ENCODE measurements at regions not wholly inside any gene's neighbourhood (a gene's known extent, or its start where the extent isn't known, plus 50 kb on each side); places are given as distances from the start of the nearest gene placed in this dataset.

DNA sequence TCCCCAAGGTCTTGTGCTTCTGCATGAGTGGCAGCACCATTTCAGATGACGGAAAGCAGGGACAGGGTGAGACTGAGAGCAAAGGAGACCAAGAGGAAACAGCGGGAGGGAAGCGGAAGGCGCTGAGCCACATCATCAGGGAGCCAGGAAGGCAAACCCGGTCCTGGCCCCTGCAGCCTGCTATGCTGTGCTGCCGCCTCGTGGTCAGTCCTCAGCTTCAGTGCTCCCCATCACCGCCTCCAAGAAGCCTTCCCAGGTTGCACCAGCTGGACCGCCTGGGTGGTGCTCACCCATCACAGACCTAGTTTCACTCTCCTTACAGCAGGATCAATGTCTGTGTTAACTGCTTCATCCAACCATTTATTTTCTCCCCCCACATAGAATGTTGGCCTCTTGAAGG, 73.0 kb upstream of the PHF21B start:
- peaks cover 9% of the 10 kb centered on the region for H3K27me3 ChIP-seq (ENCODE audit: control insufficient read depth, insufficient read depth, low read length)
- TF ChIP-seq, protein P1, sequence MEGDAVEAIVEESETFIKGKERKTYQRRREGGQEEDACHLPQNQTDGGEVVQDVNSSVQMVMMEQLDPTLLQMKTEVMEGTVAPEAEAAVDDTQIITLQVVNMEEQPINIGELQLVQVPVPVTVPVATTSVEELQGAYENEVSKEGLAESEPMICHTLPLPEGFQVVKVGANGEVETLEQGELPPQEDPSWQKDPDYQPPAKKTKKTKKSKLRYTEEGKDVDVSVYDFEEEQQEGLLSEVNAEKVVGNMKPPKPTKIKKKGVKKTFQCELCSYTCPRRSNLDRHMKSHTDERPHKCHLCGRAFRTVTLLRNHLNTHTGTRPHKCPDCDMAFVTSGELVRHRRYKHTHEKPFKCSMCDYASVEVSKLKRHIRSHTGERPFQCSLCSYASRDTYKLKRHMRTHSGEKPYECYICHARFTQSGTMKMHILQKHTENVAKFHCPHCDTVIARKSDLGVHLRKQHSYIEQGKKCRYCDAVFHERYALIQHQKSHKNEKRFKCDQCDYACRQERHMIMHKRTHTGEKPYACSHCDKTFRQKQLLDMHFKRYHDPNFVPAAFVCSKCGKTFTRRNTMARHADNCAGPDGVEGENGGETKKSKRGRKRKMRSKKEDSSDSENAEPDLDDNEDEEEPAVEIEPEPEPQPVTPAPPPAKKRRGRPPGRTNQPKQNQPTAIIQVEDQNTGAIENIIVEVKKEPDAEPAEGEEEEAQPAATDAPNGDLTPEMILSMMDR (IDR thresholded peaks at IDR 0.05; ENCODE audit: insufficient read depth, low read depth, low read length), result peak; percentile 27; the same call in 1 of the 2 replicates
- ChIA-PET POLR2A (no interaction called here), CTCF (interaction anchor here (1.6 to 3.5 kb wide), 3 partner anchors 13 to 108 kb away, joined by 3 to 11 read pairs (median 11); no protein-coding TSS in a partner anchor)
- no peaks in the 10 kb centered on the region for H3K36me3 ChIP-seq (ENCODE audit: control insufficient read depth, insufficient read depth, low read length)
- H3K4me3 ChIP-seq (ENCODE audit: low read depth, low read length), result no peak overlapping the region
- no peak for DNase-seq (ENCODE audit: low read depth)

DNA sequence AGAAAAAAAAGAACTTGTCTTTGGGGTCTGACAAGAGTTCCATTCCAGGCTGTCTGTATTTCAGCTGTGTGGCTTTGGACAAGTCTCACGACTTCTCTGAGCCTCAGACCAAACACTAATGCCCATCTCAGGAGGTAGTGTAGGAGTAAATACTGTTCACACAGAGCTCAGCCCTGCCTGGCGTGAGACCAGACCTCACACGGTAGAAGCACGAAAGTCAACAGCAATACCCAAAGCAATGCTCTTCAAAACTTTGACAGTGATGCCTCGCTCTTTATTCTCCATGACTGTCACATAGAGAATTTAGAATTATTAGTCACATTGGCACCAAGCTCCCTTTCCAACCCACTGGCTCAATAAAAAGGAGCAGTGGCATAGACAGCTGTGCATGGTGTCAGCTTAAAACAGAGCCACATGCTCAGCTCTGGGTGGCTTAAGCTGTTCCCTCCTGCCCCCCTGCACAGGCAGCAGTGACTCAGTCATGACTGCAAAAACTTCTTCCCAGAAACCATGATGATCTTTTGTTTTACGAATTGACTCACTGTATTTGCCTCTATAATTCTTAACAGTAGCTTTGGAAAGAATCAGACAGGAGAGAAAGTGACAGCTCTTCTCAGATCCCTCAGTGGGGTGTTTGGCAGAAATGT, 74.0 kb upstream of the PHF21B start:
- DNase-seq (ENCODE audit: low read depth), result no peak
- TF ChIP-seq, protein P1 (IDR thresholded peaks at IDR 0.05; ENCODE audit: insufficient read depth, low read depth, low read length), result no peak
- peaks cover 5% of the 10 kb centered on the region for H3K27me3 ChIP-seq (ENCODE audit: control insufficient read depth, insufficient read depth, low read length)
- ChIA-PET POLR2A (interaction anchor here (0.5 kb wide), 1 partner anchor 45 kb away, joined by 9 read pairs; no protein-coding TSS in a partner anchor), CTCF (interaction anchor here (0.9 to 2.0 kb wide), 4 partner anchors 11 to 109 kb away, joined by 3 to 11 read pairs (median 6); no protein-coding TSS in a partner anchor)
- no peak overlapping the region for H3K4me3 ChIP-seq (ENCODE audit: low read depth, low read length)
- H3K36me3 ChIP-seq (ENCODE audit: control insufficient read depth, insufficient read depth, low read length), result no peaks in the 10 kb centered on the region

DNA sequence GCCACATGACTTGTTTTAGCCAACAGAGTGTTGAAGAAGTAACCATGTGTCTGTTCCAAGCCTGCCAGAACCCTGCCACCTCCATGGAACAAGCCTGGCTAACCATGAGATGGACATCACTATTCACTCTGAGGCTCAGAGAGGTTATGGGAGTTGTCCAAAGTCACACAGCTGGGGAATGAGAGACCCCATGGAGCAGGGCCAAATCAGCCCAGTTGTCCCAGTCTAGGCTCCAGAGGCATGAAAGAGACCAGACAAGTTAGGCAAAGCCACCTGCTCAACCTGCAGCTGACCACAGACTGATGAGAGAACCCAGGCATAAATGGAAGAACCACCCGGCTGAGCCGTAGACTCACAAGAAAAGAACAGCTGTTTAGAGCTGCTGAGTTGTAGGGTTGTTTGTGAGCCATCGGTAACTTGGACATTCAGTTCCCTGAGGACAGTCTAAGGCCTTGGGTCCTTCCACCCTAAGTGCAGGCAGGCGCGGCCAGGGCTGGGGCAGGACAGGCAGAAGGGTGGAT, 74.7 kb upstream of the PHF21B start:
- TF ChIP-seq, protein P1 (IDR thresholded peaks at IDR 0.05; ENCODE audit: insufficient read depth, low read depth, low read length), result no peak
- ChIA-PET POLR2A (no interaction called here), CTCF (interaction anchor here (0.9 to 2.0 kb wide), 5 partner anchors 10 to 110 kb away, joined by 3 to 11 read pairs (median 5); no protein-coding TSS in a partner anchor)
- Histone ChIP-seq H3K36me3 (ENCODE audit: control insufficient read depth, insufficient read depth, low read length) (no peaks in the 10 kb centered on the region), H3K4me3 (ENCODE audit: low read depth, low read length) (no peak overlapping the region), H3K27me3 (ENCODE audit: control insufficient read depth, insufficient read depth, low read length) (peaks cover 5% of the 10 kb centered on the region)
- no peak for DNase-seq (ENCODE audit: low read depth)

DNA sequence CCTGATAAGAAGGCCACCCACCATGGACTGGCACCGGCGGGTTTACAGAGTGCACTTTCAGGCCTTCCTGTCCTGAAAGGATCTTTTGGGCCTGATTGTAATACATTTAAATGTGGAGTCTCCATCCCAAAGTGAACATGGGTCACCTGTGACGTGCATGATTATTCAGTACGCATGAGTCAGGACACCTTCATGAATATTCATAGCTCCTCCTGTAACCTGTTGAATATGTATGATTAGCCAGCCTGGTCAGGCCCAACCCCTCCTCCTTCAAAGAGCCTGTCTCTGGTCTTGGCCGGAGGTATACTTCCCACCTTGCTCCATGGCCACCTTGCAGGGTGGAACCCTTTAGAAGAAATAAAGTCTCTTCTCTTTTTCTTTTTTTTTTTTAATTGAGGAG, 75.9 kb upstream of the NUP50 start:
- CTCF ChIA-PET, result interaction anchor here (3.6 kb wide), 1 partner anchor 9 kb away, joined by 19 read pairs; no protein-coding TSS in a partner anchor
- POLR2A ChIA-PET, result no interaction called here
- peaks cover 4% of the 10 kb centered on the region; the same call in 1 of the 2 replicates for H3K27me3 ChIP-seq (ENCODE audit: control insufficient read depth, insufficient read depth, low read length)
- H3K4me3 ChIP-seq (ENCODE audit: low read depth, low read length), result no peak overlapping the region
- DNase-seq (ENCODE audit: low read depth), result no peak
- no peaks in the 10 kb centered on the region for H3K36me3 ChIP-seq (ENCODE audit: control insufficient read depth, insufficient read depth, low read length)
- TF ChIP-seq, protein P1 (IDR thresholded peaks at IDR 0.05; ENCODE audit: insufficient read depth, low read depth, low read length), result no peak

DNA sequence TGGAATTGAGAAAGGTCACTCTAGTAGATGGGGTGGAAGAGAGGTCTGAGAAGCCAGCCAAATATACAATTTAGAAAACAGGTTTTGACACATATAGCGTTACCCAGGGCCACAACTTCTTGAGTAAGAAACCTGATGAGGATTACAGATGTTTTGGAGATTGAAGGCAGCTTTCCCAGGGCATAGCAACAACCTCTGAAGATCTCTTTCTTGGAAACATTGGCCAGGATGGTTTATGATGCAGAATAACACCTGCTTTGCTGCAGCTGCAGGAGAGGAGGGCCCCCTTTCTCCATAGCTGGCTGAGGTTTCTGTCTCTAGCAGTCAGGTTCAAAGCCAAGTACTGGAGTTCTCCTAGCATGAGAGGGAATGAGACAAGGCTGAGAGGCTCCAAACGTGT, 75.1 kb upstream of the NUP50 start:
- Histone ChIP-seq H3K27me3 (ENCODE audit: control insufficient read depth, insufficient read depth, low read length) (peaks cover 4% of the 10 kb centered on the region; the same call in 1 of the 2 replicates), H3K36me3 (ENCODE audit: control insufficient read depth, insufficient read depth, low read length) (no peaks in the 10 kb centered on the region), H3K4me3 (ENCODE audit: low read depth, low read length) (no peak overlapping the region)
- CTCF ChIA-PET, result interaction anchor here (1.4 to 3.6 kb wide), 2 partner anchors 8 to 13 kb away, joined by 5 to 19 read pairs; no protein-coding TSS in a partner anchor
- TF ChIP-seq, protein P1 (IDR thresholded peaks at IDR 0.05; ENCODE audit: insufficient read depth, low read depth, low read length), result no peak
- POLR2A ChIA-PET, result no interaction called here
- DNase-seq (ENCODE audit: low read depth), result no peak

All from BJ (cell line).